ENCODE measurements at regions not wholly inside any gene's neighbourhood (a gene's known extent, or its start where the extent isn't known, plus 50 kb on each side); places are given as distances from the start of the nearest gene placed in this dataset.

DNA sequence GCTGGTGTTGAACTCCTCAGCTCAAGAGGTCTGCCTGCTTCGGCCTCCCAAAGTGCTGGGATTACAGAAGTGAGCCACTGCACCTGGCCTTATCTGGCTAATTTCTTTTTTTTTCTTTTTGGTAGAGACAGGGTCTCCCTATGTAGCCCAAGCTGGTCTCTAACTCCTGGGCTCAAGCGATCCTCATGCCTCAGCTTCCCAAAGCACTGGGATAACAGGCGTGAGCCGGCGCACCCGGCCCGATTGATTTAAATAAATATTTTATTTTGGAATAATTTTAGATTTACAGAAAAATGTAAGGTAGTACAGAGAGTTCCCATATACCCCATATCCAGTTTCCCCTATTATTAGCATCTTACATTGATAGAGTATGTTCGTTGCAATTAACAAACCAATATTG lies 155.0 kb upstream of the MVB12B start:
- no peaks in the 10 kb centered on the region for H3K4me1 ChIP-seq (ENCODE audit: control insufficient read depth, insufficient read depth, low read length)
- ChIA-PET RAD21 (ENCODE audit: unreplicated experiment) (interaction anchor here (1.7 kb wide), 1 partner anchor 227 kb away, joined by 4 read pairs; no protein-coding TSS in a partner anchor), POLR2A (no interaction called here), SMC1A (ENCODE audit: uncharacterized antibody, unreplicated experiment) (no interaction called here), CTCF (no interaction called here)
- no peaks in the 10 kb centered on the region for H3K9me3 ChIP-seq (replicated peaks; ENCODE audit: control insufficient read depth, insufficient read depth, low read length)
- H3K9ac ChIP-seq (ENCODE audit: control insufficient read depth, insufficient read depth, low read length), result no peak overlapping the region
- intact Hi-C loops (cut with micrococcal nuclease; ENCODE audit: unreplicated experiment), result no loop called here
- H3K36me3 ChIP-seq (ENCODE audit: control insufficient read depth in 2 of 2, insufficient read depth in 2 of 2, low read length in 1 of 2), result no peaks in the 10 kb centered on the region
- no peaks in the 10 kb centered on the region for H3K79me2 ChIP-seq (ENCODE audit: control insufficient read depth, insufficient read depth, low read length)
- H2AFZ ChIP-seq (ENCODE audit: control insufficient read depth, low read depth, low read length), result no peak overlapping the region
- no TSS peak for BruUV-seq (replicated peaks)
- FAIRE-seq, result no peak
- H4K20me1 ChIP-seq (ENCODE audit: control insufficient read depth, insufficient read depth), result no peaks in the 10 kb centered on the region
- DNase-seq (ENCODE audit: low read depth, low spot score), result no peak
- no peak overlapping the region for H3K27ac ChIP-seq (ENCODE audit: control insufficient read depth, insufficient read depth)
- TF ChIP-seq CEBPB (IDR thresholded peaks at IDR 0.05; ENCODE audit: borderline replicate concordance in 1 of 2, low read depth in 2 of 2, low read length in 2 of 2) (no peak), ASH2L (IDR thresholded peaks at IDR 0.05; ENCODE audit: borderline replicate concordance, low read depth) (no peak), RB1 (IDR thresholded peaks at IDR 0.05; ENCODE audit: borderline replicate concordance) (no peak), YY1 (IDR thresholded peaks at IDR 0.05; ENCODE audit: low read depth, low read length) (no peak), ZSCAN29 (IDR thresholded peaks at IDR 0.05) (no peak), TAF1 (IDR thresholded peaks at IDR 0.05; ENCODE audit: borderline replicate concordance, low read depth, low read length) (no peak), HCFC1 (IDR thresholded peaks at IDR 0.05; ENCODE audit: low read length) (no peak)
- TF ChIP-seq, protein P1, sequence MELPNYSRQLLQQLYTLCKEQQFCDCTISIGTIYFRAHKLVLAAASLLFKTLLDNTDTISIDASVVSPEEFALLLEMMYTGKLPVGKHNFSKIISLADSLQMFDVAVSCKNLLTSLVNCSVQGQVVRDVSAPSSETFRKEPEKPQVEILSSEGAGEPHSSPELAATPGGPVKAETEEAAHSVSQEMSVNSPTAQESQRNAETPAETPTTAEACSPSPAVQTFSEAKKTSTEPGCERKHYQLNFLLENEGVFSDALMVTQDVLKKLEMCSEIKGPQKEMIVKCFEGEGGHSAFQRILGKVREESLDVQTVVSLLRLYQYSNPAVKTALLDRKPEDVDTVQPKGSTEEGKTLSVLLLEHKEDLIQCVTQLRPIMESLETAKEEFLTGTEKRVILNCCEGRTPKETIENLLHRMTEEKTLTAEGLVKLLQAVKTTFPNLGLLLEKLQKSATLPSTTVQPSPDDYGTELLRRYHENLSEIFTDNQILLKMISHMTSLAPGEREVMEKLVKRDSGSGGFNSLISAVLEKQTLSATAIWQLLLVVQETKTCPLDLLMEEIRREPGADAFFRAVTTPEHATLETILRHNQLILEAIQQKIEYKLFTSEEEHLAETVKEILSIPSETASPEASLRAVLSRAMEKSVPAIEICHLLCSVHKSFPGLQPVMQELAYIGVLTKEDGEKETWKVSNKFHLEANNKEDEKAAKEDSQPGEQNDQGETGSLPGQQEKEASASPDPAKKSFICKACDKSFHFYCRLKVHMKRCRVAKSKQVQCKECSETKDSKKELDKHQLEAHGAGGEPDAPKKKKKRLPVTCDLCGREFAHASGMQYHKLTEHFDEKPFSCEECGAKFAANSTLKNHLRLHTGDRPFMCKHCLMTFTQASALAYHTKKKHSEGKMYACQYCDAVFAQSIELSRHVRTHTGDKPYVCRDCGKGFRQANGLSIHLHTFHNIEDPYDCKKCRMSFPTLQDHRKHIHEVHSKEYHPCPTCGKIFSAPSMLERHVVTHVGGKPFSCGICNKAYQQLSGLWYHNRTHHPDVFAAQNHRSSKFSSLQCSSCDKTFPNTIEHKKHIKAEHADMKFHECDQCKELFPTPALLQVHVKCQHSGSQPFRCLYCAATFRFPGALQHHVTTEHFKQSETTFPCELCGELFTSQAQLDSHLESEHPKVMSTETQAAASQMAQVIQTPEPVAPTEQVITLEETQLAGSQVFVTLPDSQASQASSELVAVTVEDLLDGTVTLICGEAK (IDR thresholded peaks at IDR 0.05; ENCODE audit: borderline replicate concordance), result no peak
- WGBS (ENCODE audit: insufficient coverage, insufficient replicate concordance, low lambda C conversion rate, missing lambda C conversion rate), result 65% methylated on average over 8 of the region's 8 CpGs
- in situ Hi-C loops (cut with MboI), result no loop called here
- peaks cover 3 to 4% of the 10 kb centered on the region in 2 experiments; a peak in 3 of 4 replicates for H3K27me3 ChIP-seq (replicated peaks in 1 of 2; ENCODE audit: control insufficient read depth in 2 of 2, insufficient read depth in 2 of 2, low read length in 1 of 2)
- H3K4me3 ChIP-seq, result no peak overlapping the region
- no peak for ATAC-seq
- no peak overlapping the region for H3K4me2 ChIP-seq (ENCODE audit: control insufficient read depth, insufficient read depth)

All from GM12878 (cell line).